Kidney epithelial cell (primary cell): ENCODE measurements at regions not wholly inside any gene's neighbourhood (a gene's known extent, or its start where the extent isn't known, plus 50 kb on each side); places are given as distances from the start of the nearest gene placed in this dataset.
"Not testable (repeated sequence)": the region's sequence is repeated elsewhere in the genome, so short reads cannot be mapped to it uniquely, and the experiment has no call there.

Experiments
- DNase-seq: peaks from one replicate; pipeline ENCODE4 v3.0.0-alpha.2; 2010; ENCODE audit warnings: low read depth
- H3K27me3 ChIP-seq: 2 replicates; pipeline ENCODE4 v1.6.0; 2011; ENCODE audit warnings: low read length; ENCODE audit not compliant: control insufficient read depth, insufficient read depth
- H3K36me3 ChIP-seq: 2 replicates; pipeline ENCODE4 v1.5.1; 2011; ENCODE audit warnings: low read length; ENCODE audit not compliant: control insufficient read depth, insufficient read depth
- H3K4me3 ChIP-seq: 2 replicates; pipeline ENCODE4 v1.5.1; 2011; ENCODE audit warnings: low read depth, mild to moderate bottlenecking, control low read depth, low read length
- CTCF ChIP-seq: IDR thresholded peaks from 2 replicates; pipeline ENCODE4 v1.5.1; 2011; ENCODE audit warnings: mild to moderate bottlenecking, moderate library complexity, low read length, control low read depth, inconsistent platforms; ENCODE audit not compliant: insufficient read depth, poor library complexity, severe bottlenecking

- no peak for DNase-seq
- Histone ChIP-seq H3K4me3 (no peak overlapping the region), H3K36me3 (no peaks in the 10 kb centered on the region), H3K27me3 (no peaks in the 10 kb centered on the region)
- no peak for TF ChIP-seq CTCF
Measured at GRCh38 chr9:90180381-90180780, 462.2 kb downstream of the DIRAS2 start.

GRCh38 chr9:90188656-90189055, 454.0 kb downstream of the DIRAS2 start:
- no peak for TF ChIP-seq CTCF
- Histone ChIP-seq H3K36me3 (no peaks in the 10 kb centered on the region), H3K4me3 (no peak overlapping the region), H3K27me3 (no peaks in the 10 kb centered on the region)
- no peak for DNase-seq

GRCh38 chr9:90189306-90189705, 453.3 kb downstream of the DIRAS2 start:
- no peak overlapping the region for H3K4me3 ChIP-seq
- H3K36me3 ChIP-seq: no peaks in the 10 kb centered on the region
- DNase-seq: no peak
- H3K27me3 ChIP-seq: no peaks in the 10 kb centered on the region
- no peak for TF ChIP-seq CTCF

GRCh38 chr9:90192465-90192864, 450.2 kb downstream of the DIRAS2 start:
- not testable (repeated sequence) for H3K4me3 ChIP-seq, DNase-seq, H3K36me3 ChIP-seq, H3K27me3 ChIP-seq

- H3K4me3 ChIP-seq: no peak overlapping the region
- no peak for DNase-seq
- no peak for TF ChIP-seq CTCF
- H3K36me3 ChIP-seq: no peaks in the 10 kb centered on the region
- no peaks in the 10 kb centered on the region for H3K27me3 ChIP-seq
Measured at GRCh38 chr9:90198956-90199355, 443.7 kb downstream of the DIRAS2 start.

GRCh38 chr9:90201766-90202165, 440.9 kb downstream of the DIRAS2 start:
- no peak for DNase-seq
- no peak for TF ChIP-seq CTCF
- Histone ChIP-seq H3K4me3 (no peak overlapping the region), H3K27me3 (no peaks in the 10 kb centered on the region), H3K36me3 (no peaks in the 10 kb centered on the region)
